Panc1 (cell line): ENCODE measurements at regions not wholly inside any gene's neighbourhood (a gene's known extent, or its start where the extent isn't known, plus 50 kb on each side); places are given as distances from the start of the nearest gene placed in this dataset.

ENCODE experiments used
- POLR2AphosphoS5 ChIP-seq: IDR thresholded peaks from 2 replicates; pipeline ENCODE4 v1.6.1; 2012; ENCODE audit warnings: mild to moderate bottlenecking, low read depth, low read length, moderate library complexity
- SIN3A ChIP-seq: IDR thresholded peaks from 2 replicates; pipeline ENCODE4 v1.6.1; 2012; ENCODE audit warnings: low read depth, mild to moderate bottlenecking, low read length, moderate library complexity, borderline replicate concordance; ENCODE audit not compliant: insufficient read depth
- TCF7L2 ChIP-seq: IDR thresholded peaks from 2 replicates; pipeline ENCODE4 v1.6.1; 2011; ENCODE audit warnings: mild to moderate bottlenecking, low read depth, low read length, inconsistent platforms
- TF ChIP-seq, protein P1 (sequence below): fragments of 450-650 bp; IDR thresholded peaks from 2 replicates; pipeline ENCODE4 v1.5.1; 2017; ENCODE audit warnings: mild to moderate bottlenecking
- TF ChIP-seq, protein P2 (sequence below), 2 experiments: IDR thresholded peaks; 2 replicates each; pipeline ENCODE4 v1.6.1; 2011 to 2012; ENCODE audit warnings: low read depth in 2 of 2, control low read depth in 1 of 2, low read length in 1 of 2, mild to moderate bottlenecking in 1 of 2, moderate library complexity in 1 of 2; ENCODE audit not compliant: insufficient read depth in 1 of 2

DNA sequence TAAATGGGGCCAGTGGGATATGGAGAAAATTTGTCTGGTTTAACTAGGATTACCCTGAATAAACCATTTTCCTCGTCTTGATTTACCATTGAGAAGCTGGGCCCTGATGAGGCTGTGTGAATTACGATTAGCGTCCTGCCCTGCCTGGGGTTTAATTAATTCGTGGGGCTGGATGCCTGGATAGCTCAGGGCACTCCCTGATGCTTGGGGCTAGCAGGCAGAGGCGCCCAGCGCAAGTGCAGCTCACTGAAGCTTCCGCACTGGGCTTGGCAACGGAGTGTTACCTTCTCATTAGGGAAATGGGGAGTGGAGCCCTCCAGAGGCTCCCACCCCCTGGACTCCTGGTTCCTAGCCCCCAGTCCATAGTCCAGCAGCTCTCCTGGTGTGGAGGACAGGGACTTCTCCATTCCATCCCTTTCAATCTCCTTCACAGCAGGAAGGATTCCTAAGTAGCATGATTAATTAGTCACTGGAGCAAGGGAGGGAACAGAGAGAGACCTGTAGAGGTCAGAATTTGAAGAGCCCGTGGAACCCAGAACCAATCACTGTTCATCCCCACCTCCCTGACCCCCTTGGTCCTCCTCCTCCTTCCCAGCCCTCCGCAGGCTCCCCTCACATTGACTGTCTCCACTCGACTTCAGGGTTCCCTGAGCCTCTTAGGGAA lies 107.2 kb downstream of the UQCRFS1 start:
- TF ChIP-seq, protein P1, sequence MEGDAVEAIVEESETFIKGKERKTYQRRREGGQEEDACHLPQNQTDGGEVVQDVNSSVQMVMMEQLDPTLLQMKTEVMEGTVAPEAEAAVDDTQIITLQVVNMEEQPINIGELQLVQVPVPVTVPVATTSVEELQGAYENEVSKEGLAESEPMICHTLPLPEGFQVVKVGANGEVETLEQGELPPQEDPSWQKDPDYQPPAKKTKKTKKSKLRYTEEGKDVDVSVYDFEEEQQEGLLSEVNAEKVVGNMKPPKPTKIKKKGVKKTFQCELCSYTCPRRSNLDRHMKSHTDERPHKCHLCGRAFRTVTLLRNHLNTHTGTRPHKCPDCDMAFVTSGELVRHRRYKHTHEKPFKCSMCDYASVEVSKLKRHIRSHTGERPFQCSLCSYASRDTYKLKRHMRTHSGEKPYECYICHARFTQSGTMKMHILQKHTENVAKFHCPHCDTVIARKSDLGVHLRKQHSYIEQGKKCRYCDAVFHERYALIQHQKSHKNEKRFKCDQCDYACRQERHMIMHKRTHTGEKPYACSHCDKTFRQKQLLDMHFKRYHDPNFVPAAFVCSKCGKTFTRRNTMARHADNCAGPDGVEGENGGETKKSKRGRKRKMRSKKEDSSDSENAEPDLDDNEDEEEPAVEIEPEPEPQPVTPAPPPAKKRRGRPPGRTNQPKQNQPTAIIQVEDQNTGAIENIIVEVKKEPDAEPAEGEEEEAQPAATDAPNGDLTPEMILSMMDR, result no peak
- no peak for TF ChIP-seq SIN3A
- TF ChIP-seq TCF7L2, result no peak
- TF ChIP-seq POLR2AphosphoS5, result no peak
- TF ChIP-seq, protein P2, sequence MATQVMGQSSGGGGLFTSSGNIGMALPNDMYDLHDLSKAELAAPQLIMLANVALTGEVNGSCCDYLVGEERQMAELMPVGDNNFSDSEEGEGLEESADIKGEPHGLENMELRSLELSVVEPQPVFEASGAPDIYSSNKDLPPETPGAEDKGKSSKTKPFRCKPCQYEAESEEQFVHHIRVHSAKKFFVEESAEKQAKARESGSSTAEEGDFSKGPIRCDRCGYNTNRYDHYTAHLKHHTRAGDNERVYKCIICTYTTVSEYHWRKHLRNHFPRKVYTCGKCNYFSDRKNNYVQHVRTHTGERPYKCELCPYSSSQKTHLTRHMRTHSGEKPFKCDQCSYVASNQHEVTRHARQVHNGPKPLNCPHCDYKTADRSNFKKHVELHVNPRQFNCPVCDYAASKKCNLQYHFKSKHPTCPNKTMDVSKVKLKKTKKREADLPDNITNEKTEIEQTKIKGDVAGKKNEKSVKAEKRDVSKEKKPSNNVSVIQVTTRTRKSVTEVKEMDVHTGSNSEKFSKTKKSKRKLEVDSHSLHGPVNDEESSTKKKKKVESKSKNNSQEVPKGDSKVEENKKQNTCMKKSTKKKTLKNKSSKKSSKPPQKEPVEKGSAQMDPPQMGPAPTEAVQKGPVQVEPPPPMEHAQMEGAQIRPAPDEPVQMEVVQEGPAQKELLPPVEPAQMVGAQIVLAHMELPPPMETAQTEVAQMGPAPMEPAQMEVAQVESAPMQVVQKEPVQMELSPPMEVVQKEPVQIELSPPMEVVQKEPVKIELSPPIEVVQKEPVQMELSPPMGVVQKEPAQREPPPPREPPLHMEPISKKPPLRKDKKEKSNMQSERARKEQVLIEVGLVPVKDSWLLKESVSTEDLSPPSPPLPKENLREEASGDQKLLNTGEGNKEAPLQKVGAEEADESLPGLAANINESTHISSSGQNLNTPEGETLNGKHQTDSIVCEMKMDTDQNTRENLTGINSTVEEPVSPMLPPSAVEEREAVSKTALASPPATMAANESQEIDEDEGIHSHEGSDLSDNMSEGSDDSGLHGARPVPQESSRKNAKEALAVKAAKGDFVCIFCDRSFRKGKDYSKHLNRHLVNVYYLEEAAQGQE (IDR thresholded peaks at IDR 0.05; ENCODE audit: insufficient read depth in 1 of 2, low read depth in 2 of 2, low read length in 1 of 2), result no peak
